ENCODE measurements at regions not wholly inside any gene's neighbourhood (a gene's known extent, or its start where the extent isn't known, plus 50 kb on each side); places are given as distances from the start of the nearest gene placed in this dataset.

DNA sequence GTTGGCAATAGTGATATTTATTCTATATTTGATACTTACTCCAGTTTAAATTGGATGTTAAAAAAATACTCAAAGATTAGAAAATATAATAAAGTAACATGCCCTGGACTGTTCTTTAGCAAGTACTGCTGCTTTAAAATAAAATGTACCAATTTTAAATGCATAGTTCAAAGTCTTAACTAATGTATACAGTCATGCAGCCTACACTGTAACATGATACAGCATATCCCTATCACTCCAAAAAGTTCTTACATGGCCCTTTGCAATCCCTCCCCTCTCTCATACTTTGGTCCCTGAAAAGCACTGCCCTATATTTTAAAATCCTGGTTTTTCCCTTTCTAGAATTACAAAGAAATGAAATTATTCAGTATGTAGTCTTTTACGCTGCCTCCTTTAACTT, 726.6 kb downstream of the LTN1 start:
- Mint-ChIP-seq H3K4me1 (ENCODE audit: low read depth, unreplicated experiment) (no peaks in the 10 kb centered on the region), H3K27me3 (ENCODE audit: insufficient read depth, unreplicated experiment) (no peaks in the 10 kb centered on the region), H3K9me3 (ENCODE audit: unreplicated experiment) (peaks cover 9% of the 10 kb centered on the region), H3K4me3 (ENCODE audit: unreplicated experiment) (no peak overlapping the region), H3K27ac (ENCODE audit: unreplicated experiment) (no peak overlapping the region), H3K36me3 (ENCODE audit: insufficient read depth, unreplicated experiment) (no peaks in the 10 kb centered on the region)
- intact Hi-C loops (cut with micrococcal nuclease; ENCODE audit: unreplicated experiment): no loop called here
- H3K9me3 ChIP-seq: no peaks in the 10 kb centered on the region
- POLR2A ChIA-PET: no interaction called here
- no peak overlapping the region for H3K4me3 ChIP-seq (ENCODE audit: low read depth, low read length)
- BruUV-seq (replicated peaks): no TSS peak
- CTCF ChIA-PET: no interaction called here
- no peaks in the 10 kb centered on the region for H3K36me3 ChIP-seq (ENCODE audit: control insufficient read depth, insufficient read depth, low read length)
- H3K27me3 ChIP-seq (replicated peaks; ENCODE audit: control insufficient read depth, insufficient read depth, low read length): no peaks in the 10 kb centered on the region
- TF ChIP-seq, protein P1, sequence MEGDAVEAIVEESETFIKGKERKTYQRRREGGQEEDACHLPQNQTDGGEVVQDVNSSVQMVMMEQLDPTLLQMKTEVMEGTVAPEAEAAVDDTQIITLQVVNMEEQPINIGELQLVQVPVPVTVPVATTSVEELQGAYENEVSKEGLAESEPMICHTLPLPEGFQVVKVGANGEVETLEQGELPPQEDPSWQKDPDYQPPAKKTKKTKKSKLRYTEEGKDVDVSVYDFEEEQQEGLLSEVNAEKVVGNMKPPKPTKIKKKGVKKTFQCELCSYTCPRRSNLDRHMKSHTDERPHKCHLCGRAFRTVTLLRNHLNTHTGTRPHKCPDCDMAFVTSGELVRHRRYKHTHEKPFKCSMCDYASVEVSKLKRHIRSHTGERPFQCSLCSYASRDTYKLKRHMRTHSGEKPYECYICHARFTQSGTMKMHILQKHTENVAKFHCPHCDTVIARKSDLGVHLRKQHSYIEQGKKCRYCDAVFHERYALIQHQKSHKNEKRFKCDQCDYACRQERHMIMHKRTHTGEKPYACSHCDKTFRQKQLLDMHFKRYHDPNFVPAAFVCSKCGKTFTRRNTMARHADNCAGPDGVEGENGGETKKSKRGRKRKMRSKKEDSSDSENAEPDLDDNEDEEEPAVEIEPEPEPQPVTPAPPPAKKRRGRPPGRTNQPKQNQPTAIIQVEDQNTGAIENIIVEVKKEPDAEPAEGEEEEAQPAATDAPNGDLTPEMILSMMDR (IDR thresholded peaks at IDR 0.05; ENCODE audit: insufficient read depth in 1 of 2, low read depth in 1 of 2, low read length in 1 of 2, severe bottlenecking in 1 of 2, unreplicated experiment in 1 of 2): no peak
- no peak for DNase-seq
- H3K4me1 ChIP-seq: no peaks in the 10 kb centered on the region

DNA sequence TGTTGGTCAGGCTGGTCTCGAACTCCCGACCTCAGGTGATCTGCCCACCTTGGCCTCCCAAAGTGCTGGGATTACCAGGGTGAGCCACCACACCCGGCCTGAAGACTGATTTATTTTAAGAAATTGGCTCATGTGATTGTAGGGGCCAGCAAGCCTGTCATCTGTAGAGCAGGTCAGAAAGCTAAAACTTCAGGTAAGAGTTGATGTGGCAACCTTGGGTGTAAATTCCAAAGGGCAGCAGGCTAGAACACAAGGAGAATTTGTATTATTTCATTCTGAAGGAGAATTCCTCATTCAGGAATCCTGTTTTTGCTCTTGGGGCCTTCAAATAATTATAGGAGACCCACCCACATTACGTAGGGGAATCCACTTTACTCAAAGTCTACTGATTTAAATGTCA, 728.7 kb downstream of the LTN1 start:
- H3K4me3 ChIP-seq (ENCODE audit: low read depth, low read length): no peak overlapping the region

DNA sequence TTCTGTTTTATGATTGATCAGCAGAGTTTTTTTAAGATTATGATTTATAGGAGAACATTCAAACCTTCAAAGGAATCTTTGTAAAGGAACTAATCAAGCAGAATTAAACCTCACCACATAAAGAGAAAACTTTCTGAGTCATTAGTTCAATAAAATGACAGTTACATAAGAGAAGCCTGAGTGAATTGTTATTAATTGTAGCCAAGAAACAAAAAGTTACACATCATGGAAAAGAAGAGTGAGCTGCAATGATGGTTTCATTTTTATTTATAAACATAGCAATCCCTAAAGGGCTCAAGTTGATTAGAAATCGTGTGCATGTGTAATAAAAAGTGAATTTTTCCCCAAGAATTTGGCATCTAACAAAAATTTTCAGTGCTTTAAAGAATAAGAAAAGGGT, 731.4 kb downstream of the LTN1 start:
- TF ChIP-seq, protein P1 (IDR thresholded peaks at IDR 0.05; ENCODE audit: insufficient read depth in 1 of 2, low read depth in 1 of 2, low read length in 1 of 2, severe bottlenecking in 1 of 2, unreplicated experiment in 1 of 2): no peak
- DNase-seq: no peak
- intact Hi-C loops (cut with micrococcal nuclease; ENCODE audit: unreplicated experiment): no loop called here
- peaks cover 25% of the 10 kb centered on the region for H3K9me3 Mint-ChIP-seq (ENCODE audit: unreplicated experiment)
- no peak overlapping the region for H3K27ac Mint-ChIP-seq (ENCODE audit: unreplicated experiment)
- peaks cover 27% of the 10 kb centered on the region for H3K4me1 Mint-ChIP-seq (ENCODE audit: low read depth, unreplicated experiment)
- H3K9me3 ChIP-seq: peaks cover 5% of the 10 kb centered on the region; the same call in 1 of the 2 replicates
- H3K4me3 ChIP-seq (ENCODE audit: low read depth, low read length): no peak overlapping the region
- H3K27me3 Mint-ChIP-seq (ENCODE audit: insufficient read depth, unreplicated experiment): no peaks in the 10 kb centered on the region
- no peaks in the 10 kb centered on the region for H3K27me3 ChIP-seq (replicated peaks; ENCODE audit: control insufficient read depth, insufficient read depth, low read length)
- CTCF ChIA-PET: no interaction called here
- BruUV-seq (replicated peaks): no TSS peak
- no peaks in the 10 kb centered on the region for H3K36me3 Mint-ChIP-seq (ENCODE audit: insufficient read depth, unreplicated experiment)
- POLR2A ChIA-PET: no interaction called here
- no peaks in the 10 kb centered on the region for H3K36me3 ChIP-seq (ENCODE audit: control insufficient read depth, insufficient read depth, low read length)
- peaks cover 26% of the 10 kb centered on the region for H3K4me1 ChIP-seq
- H3K4me3 Mint-ChIP-seq (ENCODE audit: unreplicated experiment): no peak overlapping the region

More for the DNA sequence above, 728.7 kb downstream of the LTN1 start:
- Mint-ChIP-seq H3K4me1 (ENCODE audit: low read depth, unreplicated experiment) (peaks cover under 1% of the 10 kb centered on the region), H3K4me3 (ENCODE audit: unreplicated experiment) (no peak overlapping the region), H3K36me3 (ENCODE audit: insufficient read depth, unreplicated experiment) (no peaks in the 10 kb centered on the region), H3K9me3 (ENCODE audit: unreplicated experiment) (peaks cover 12% of the 10 kb centered on the region), H3K27me3 (ENCODE audit: insufficient read depth, unreplicated experiment) (no peaks in the 10 kb centered on the region), H3K27ac (ENCODE audit: unreplicated experiment) (no peak overlapping the region)
- intact Hi-C loops (cut with micrococcal nuclease; ENCODE audit: unreplicated experiment): no loop called here
- ChIA-PET CTCF (no interaction called here), POLR2A (no interaction called here)
- Histone ChIP-seq H3K36me3 (ENCODE audit: control insufficient read depth, insufficient read depth, low read length) (no peaks in the 10 kb centered on the region), H3K27me3 (replicated peaks; ENCODE audit: control insufficient read depth, insufficient read depth, low read length) (no peaks in the 10 kb centered on the region), H3K4me1 (peaks cover 2% of the 10 kb centered on the region; the same call in 1 of the 2 replicates), H3K9me3 (peaks cover under 1% of the 10 kb centered on the region; the same call in 1 of the 2 replicates)
- DNase-seq: no peak
- TF ChIP-seq, protein P1 (IDR thresholded peaks at IDR 0.05; ENCODE audit: insufficient read depth in 1 of 2, low read depth in 1 of 2, low read length in 1 of 2, severe bottlenecking in 1 of 2, unreplicated experiment in 1 of 2): no peak
- no TSS peak for BruUV-seq (replicated peaks)

All from Caco-2 (cell line).